T-helper 1 cell treated with Interleukin-12 subunit alpha and Interleukin-12 subunit beta and Interleukin-4 antibody, amounts not matched to agents 30 μg/mL and 1 μg/mL, for 36 hours (primary cell): ENCODE measurements at regions not wholly inside any gene's neighbourhood (a gene's known extent, or its start where the extent isn't known, plus 50 kb on each side); places are given as distances from the start of the nearest gene placed in this dataset.
"Not testable (repeated sequence)": the region's sequence is repeated elsewhere in the genome, so short reads cannot be mapped to it uniquely, and the experiment has no call there.

ENCODE experiments used
- H3K27ac Mint-ChIP-seq: one replicate; pipeline ENCODE4 v1.8.0; 2021; ENCODE audit warnings: mild to moderate bottlenecking, mixed read lengths
- H3K27me3 Mint-ChIP-seq: one replicate; pipeline ENCODE4 v1.8.0; 2021; ENCODE audit warnings: low read depth, mixed read lengths
- H3K36me3 Mint-ChIP-seq: one replicate; pipeline ENCODE4 v1.8.0; 2021; ENCODE audit warnings: low read depth, mixed read lengths
- H3K4me1 Mint-ChIP-seq: one replicate; pipeline ENCODE4 v1.8.0; 2021; ENCODE audit warnings: low read depth, mixed read lengths
- H3K4me3 Mint-ChIP-seq: one replicate; pipeline ENCODE4 v1.8.0; 2021; ENCODE audit warnings: mild to moderate bottlenecking, moderate library complexity, mixed read lengths
- H3K9me3 Mint-ChIP-seq: one replicate; pipeline ENCODE4 v1.8.0; 2021; ENCODE audit warnings: mixed read lengths

DNA sequence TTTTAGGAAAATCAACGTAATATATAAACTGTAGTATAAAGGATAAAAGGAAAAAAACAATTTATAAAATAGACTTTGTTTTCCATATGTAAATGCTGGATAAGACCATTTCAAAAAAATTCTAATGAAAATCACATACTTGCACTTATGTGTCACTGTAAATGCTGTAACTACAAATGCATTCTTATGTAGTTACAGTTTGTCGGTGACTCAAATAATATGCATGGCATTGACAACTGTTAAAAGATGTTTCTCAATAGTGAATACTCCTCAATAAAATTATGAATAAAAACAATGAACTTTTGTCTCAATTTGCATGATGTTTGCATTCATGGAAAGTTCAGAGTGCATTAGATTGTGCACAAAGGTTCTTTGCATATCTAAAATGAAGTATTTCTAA, 614.0 kb upstream of the CHRM3 start:
- H3K9me3 Mint-ChIP-seq: peaks cover 8% of the 10 kb centered on the region
- no peaks in the 10 kb centered on the region for H3K4me1 Mint-ChIP-seq
- no peaks in the 10 kb centered on the region for H3K36me3 Mint-ChIP-seq
- no peak overlapping the region for H3K27ac Mint-ChIP-seq
- no peaks in the 10 kb centered on the region for H3K27me3 Mint-ChIP-seq
- H3K4me3 Mint-ChIP-seq: no peak overlapping the region

DNA sequence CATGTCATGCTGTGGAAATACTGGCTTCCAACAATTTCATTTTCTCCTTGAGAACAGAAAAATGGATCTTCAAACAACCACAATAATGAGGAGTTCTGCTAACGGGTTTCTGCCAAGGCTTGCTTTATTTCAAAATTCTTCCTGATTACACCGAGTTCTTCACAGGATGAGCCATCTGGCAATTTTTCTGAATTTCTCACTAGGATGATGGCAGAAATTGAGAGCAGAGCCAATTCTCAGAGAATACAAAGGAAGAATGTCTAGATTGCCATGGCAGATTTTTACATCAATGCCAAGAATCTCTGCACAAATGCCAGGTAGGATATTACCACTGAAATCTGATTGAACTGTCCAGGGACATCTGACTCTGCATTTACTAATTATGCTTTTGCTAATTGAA, 619.0 kb upstream of the CHRM3 start:
- H3K4me1 Mint-ChIP-seq: no peaks in the 10 kb centered on the region
- H3K27me3 Mint-ChIP-seq: no peaks in the 10 kb centered on the region
- H3K36me3 Mint-ChIP-seq: no peaks in the 10 kb centered on the region
- no peak overlapping the region for H3K4me3 Mint-ChIP-seq
- H3K27ac Mint-ChIP-seq: no peak overlapping the region
- peaks cover 30% of the 10 kb centered on the region for H3K9me3 Mint-ChIP-seq

DNA sequence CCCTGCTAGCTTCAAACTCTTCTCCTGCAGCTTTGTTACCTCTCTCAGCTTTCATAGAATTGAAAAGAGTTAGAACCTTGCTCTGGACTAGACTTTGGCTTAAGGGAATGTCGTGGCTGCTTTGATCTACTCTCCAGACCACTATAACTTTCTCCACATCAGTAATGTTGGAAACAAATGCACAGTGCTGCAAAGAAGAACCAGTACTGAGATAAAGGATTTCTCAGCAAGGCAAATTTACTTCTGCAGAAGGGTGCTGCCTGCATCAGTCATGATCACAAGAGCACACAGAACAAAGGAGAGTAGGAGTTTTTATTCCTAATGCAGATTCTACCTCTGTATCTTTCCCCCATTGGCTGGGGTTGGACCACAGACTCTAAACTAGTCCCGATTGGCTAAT, 621.6 kb upstream of the CHRM3 start:
- no peaks in the 10 kb centered on the region for H3K36me3 Mint-ChIP-seq
- H3K4me1 Mint-ChIP-seq: no peaks in the 10 kb centered on the region
- peaks cover 33% of the 10 kb centered on the region for H3K9me3 Mint-ChIP-seq

DNA sequence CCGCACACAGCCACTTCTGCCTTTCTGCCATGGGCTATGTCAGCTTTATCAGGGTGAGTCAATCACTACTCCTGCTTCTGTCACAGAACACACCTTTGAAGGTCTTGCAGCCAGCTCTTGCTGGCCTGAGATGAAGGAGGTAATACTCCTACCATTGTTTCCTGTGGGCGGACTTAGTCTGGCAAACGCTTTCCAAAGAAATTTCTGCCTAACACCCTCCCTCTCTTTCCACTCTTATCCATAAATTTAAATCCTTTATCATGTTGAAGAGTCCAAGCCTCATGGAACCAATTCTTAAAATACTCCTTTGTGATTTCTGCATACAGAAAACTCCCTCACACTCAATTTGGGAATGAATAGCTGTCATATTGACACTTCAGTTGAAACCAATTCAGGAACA, 633.1 kb upstream of the CHRM3 start:
- no peak overlapping the region for H3K4me3 Mint-ChIP-seq
- H3K27ac Mint-ChIP-seq: no peak overlapping the region
- no peaks in the 10 kb centered on the region for H3K4me1 Mint-ChIP-seq
- H3K9me3 Mint-ChIP-seq: peaks cover 28% of the 10 kb centered on the region
- no peaks in the 10 kb centered on the region for H3K27me3 Mint-ChIP-seq
- H3K36me3 Mint-ChIP-seq: no peaks in the 10 kb centered on the region

More for the DNA sequence above, 621.6 kb upstream of the CHRM3 start:
- Mint-ChIP-seq H3K4me3 (no peak overlapping the region), H3K27ac (no peak overlapping the region), H3K27me3 (no peaks in the 10 kb centered on the region)

DNA sequence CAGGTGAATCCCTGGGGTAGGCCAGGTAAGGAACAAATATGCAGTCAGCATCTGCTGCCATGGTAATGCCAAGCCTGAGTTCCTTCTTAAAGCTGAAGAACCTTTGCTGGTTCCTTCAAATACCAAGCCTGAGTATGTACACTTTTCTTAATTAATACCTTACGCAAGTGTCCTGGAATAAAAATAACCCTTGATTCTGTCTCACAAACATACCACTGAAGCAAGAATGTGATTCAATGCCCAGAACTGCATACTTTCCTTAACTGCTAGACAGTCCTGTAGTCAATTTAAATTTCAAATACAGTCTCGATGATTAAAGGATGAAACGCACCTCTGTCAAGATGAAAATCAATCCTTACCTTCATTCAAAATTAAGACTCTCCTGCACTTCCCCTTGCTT, 634.0 kb upstream of the CHRM3 start:
- Mint-ChIP-seq H3K36me3 (no peaks in the 10 kb centered on the region), H3K4me1 (no peaks in the 10 kb centered on the region), H3K27ac (no peak overlapping the region), H3K9me3 (peaks cover 22% of the 10 kb centered on the region), H3K4me3 (no peak overlapping the region), H3K27me3 (no peaks in the 10 kb centered on the region)

DNA sequence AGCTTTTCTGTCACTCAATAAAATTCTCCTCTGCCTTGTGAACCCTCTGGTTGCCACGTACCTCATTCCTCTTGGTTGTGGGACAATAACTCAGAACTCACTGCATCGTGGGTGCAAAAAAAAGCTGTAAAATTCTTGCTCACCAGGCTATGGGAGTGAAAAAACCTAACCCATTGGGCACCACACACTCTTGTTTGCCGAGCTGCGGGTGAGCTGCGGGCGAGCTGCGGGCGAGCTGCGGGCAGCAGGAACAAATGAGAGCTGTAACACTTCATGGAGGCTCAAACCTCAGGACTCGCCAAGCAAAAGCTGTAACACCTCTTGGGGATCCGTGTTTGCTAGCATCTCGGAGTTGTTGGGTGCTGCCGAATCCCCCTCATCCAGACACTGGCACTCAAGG, 641.3 kb upstream of the CHRM3 start:
- no peak overlapping the region for H3K4me3 Mint-ChIP-seq

DNA sequence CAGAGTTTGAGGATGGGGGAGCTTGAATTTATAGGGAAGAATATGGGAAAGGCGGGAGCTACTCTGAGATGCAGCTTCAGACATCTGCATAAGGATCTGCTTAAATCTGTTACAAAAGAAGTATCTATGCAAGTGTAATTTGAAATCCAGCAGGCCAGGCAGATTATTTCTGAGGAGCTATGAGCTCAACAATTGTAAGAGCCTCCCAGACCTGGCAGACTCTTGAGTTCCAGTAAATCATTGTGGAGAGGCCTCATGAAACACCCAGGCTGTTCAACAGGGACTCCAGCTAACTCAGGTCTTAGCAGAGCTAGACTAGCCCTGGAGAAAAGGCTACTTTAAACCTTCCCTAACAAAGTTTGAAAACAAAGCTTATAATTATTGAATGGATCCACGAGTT, 647.5 kb upstream of the CHRM3 start:
- H3K36me3 Mint-ChIP-seq: no peaks in the 10 kb centered on the region
- H3K4me1 Mint-ChIP-seq: no peaks in the 10 kb centered on the region
- peaks cover 7% of the 10 kb centered on the region for H3K9me3 Mint-ChIP-seq
- no peaks in the 10 kb centered on the region for H3K27me3 Mint-ChIP-seq
- H3K4me3 Mint-ChIP-seq: no peak overlapping the region
- H3K27ac Mint-ChIP-seq: no peak overlapping the region

More for the DNA sequence above, 641.3 kb upstream of the CHRM3 start:
- Mint-ChIP-seq H3K36me3 (no peaks in the 10 kb centered on the region), H3K27ac (no peak overlapping the region), H3K27me3 (no peaks in the 10 kb centered on the region), H3K4me1 (no peaks in the 10 kb centered on the region), H3K9me3 (peaks cover 8% of the 10 kb centered on the region)

DNA sequence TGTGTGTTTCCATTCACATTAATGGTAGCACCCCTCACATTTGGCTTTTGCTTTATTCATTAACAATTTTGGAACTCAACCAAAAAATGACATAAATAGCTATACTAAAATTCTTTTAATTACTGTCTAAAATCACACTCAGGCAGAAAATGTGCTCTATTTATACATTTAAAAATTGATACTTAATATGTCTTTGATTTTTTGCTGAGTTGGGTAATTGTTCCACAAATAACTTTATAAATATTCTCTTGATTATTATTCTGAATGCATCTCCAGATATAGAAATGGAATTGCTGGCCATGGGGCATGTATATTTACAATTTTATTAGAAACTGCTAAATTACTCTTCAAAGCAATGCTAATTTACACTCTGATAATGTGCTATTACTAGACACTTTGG, 658.7 kb upstream of the CHRM3 start:
- H3K9me3 Mint-ChIP-seq: no peaks in the 10 kb centered on the region
- no peaks in the 10 kb centered on the region for H3K27me3 Mint-ChIP-seq
- no peaks in the 10 kb centered on the region for H3K4me1 Mint-ChIP-seq

DNA sequence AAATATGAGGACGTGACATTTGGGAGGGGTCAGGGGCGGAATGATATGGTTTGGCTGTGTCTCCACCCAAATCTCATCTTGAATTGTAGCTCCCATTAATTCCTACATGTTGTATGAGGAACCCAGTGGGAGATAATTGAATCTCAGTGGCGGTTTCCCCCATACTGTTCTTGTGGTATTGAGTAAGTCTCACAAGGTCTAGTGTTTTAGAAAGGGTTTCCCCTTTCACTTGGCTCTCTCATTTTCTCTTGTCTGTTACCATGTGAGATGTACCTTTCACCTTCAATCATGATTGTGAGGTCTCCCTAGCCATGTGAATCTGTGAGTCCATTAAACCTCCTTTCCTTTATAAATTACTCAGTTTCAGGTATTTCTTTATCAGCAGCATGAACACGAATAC, 663.6 kb upstream of the CHRM3 start:
- H3K36me3 Mint-ChIP-seq: no peaks in the 10 kb centered on the region
- no peak overlapping the region for H3K4me3 Mint-ChIP-seq
- H3K27ac Mint-ChIP-seq: no peak overlapping the region
- no peaks in the 10 kb centered on the region for H3K4me1 Mint-ChIP-seq
- H3K27me3 Mint-ChIP-seq: no peaks in the 10 kb centered on the region
- no peaks in the 10 kb centered on the region for H3K9me3 Mint-ChIP-seq

More for the DNA sequence above, 658.7 kb upstream of the CHRM3 start:
- Mint-ChIP-seq H3K27ac (no peak overlapping the region), H3K36me3 (no peaks in the 10 kb centered on the region), H3K4me3 (no peak overlapping the region)

DNA sequence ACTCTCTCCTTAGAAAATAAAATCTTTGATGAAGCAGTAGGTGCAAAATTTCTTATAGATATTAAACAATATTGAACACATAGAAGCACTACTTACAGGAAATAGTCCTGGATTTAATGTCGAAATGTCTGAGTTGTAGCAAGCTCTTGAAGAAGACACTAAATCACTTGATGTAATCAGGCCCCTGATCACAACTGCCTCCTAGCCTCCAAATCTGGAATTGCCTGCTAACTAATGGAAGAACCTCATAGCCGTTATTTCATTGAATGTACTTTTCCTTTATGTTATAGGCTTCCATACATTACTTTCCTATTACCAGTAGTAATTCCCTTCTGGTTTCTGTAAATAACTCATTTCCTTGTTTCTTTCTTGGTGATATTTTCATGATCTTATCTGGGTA, 675.7 kb upstream of the CHRM3 start:
- Mint-ChIP-seq H3K4me3 (no peak overlapping the region), H3K9me3 (peaks cover 4% of the 10 kb centered on the region), H3K27ac (no peak overlapping the region), H3K4me1 (no peaks in the 10 kb centered on the region), H3K27me3 (no peaks in the 10 kb centered on the region), H3K36me3 (no peaks in the 10 kb centered on the region)

DNA sequence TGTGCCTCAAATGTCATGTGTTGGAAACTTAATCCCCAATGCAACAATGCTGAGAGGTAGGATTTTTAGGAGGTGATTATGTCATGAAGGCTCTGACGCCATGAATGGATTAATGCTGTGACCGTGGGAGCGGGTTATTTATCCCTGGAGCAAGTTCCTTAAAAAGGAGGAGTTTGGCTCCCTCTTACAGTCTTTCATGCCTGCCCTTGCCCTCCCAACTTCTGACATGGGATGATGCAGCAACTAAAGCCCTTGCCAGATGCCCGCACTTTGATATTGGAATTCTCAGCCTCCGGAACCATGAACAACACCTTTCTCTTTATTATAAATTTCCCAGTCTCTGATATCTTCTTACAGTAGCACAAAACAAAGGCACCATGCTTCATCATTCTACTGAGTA, 685.3 kb upstream of the CHRM3 start:
- peaks cover 12% of the 10 kb centered on the region for H3K9me3 Mint-ChIP-seq
- H3K4me1 Mint-ChIP-seq: no peaks in the 10 kb centered on the region
- no peaks in the 10 kb centered on the region for H3K36me3 Mint-ChIP-seq
- H3K27ac Mint-ChIP-seq: no peak overlapping the region
- H3K27me3 Mint-ChIP-seq: no peaks in the 10 kb centered on the region
- no peak overlapping the region for H3K4me3 Mint-ChIP-seq

DNA sequence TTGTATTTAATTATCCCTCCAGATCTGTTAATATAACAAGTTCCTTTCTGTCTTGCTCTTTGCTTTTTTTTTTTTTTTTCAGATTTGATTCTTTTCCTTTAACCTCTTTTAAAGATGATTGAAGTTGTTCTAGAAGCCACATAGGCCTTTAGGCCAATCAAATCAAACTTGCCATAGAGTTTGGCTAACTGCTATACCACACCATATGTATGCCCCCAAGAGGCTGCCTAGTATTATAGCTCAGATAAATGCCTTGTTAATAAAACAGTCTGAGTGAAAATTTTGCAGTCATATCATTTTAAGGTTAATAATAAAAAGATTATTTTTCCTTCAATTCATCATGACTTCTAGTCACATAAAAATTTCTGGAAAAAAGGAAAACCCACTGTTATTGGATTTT, 696.0 kb upstream of the CHRM3 start:
- Mint-ChIP-seq H3K4me3 (no peak overlapping the region), H3K27ac (no peak overlapping the region), H3K4me1 (no peaks in the 10 kb centered on the region), H3K27me3 (no peaks in the 10 kb centered on the region), H3K36me3 (no peaks in the 10 kb centered on the region), H3K9me3 (peaks cover 26% of the 10 kb centered on the region)

DNA sequence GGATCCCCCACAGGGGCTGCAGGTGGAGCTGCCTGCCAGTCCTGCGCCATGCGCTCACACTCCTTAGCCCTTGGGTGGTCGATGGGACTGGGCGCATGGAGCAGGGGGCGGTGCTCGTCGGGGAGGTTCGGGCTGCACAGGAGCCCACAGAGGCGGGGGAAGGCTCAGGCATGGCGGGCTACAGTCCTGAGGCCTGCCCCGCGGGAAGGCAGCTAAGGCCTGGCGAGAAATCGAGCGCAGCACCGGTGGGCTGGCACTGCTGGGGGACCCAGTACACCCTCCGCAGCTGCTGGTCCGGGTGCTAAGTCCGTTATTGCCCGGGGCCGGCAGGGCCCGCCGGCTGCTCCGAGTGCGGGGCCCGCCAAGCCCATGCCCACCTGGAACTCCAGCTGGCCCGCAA, 701.8 kb upstream of the CHRM3 start:
- peaks cover 30% of the 10 kb centered on the region for H3K9me3 Mint-ChIP-seq
- not testable (repeated sequence) for H3K4me3 Mint-ChIP-seq, H3K36me3 Mint-ChIP-seq, H3K4me1 Mint-ChIP-seq, H3K27me3 Mint-ChIP-seq, H3K27ac Mint-ChIP-seq

DNA sequence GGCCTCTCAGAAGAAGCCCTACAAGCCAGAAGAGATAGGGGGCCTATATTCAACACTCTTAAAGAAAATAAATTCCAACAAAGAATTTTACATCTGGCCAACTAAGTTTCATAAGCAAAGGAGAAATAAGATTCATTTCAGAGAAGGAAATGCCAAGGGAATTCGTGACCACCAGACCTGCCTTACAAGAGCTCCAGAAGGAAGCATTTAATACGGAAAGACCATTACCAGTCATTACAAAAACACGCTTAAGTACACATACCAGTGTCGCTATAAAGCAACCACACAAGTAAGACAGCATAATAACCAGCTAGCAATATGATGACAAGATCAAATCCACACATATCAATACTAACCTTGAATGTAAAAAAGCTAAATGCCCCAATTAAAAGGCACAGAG, 704.9 kb upstream of the CHRM3 start:
- Mint-ChIP-seq H3K36me3 (no peaks in the 10 kb centered on the region), H3K4me3 (no peak overlapping the region), H3K27me3 (no peaks in the 10 kb centered on the region), H3K4me1 (no peaks in the 10 kb centered on the region), H3K9me3 (peaks cover 25% of the 10 kb centered on the region), H3K27ac (no peak overlapping the region)

DNA sequence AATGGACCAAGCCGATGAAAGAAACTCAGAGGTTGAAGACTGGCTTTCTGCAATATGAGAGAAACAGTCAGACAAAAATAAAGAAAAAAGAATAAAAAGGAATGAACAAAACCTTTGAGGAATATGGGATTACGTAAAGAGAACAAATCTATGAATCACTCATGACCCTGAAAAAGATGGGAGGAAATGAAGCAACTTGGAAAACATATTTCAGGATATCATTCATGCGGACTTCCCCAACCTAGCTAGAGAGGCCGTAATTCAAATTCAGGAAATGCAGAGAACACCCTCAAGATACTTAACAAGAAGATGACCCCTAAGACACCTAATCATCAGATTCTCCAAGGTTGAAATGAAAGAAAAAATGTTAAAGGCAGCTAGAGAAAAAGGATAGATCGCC, 705.3 kb upstream of the CHRM3 start:
- H3K4me3 Mint-ChIP-seq: no peak overlapping the region
- no peaks in the 10 kb centered on the region for H3K27me3 Mint-ChIP-seq
- H3K9me3 Mint-ChIP-seq: peaks cover 24% of the 10 kb centered on the region
- no peak overlapping the region for H3K27ac Mint-ChIP-seq
- H3K4me1 Mint-ChIP-seq: no peaks in the 10 kb centered on the region
- H3K36me3 Mint-ChIP-seq: no peaks in the 10 kb centered on the region

DNA sequence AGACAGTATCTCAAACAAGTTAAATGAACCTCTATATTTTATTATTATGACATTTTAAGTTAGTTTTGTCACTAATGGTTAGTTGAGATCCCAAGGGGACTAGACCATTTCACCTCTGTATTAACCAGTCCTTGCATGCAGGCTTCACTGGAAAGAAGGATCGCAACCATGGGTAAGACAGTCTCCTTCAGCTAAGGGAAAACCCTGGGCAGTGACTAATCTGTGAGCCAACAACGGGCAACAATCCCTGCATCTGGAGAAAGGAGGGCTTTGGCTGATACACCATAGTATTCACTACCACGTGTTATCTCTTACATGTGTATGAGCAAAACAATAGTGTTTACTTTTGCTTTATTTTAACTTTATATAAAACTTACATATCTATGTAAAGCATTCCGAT, 708.8 kb upstream of the CHRM3 start:
- Mint-ChIP-seq H3K4me1 (no peaks in the 10 kb centered on the region), H3K9me3 (peaks cover 4% of the 10 kb centered on the region), H3K36me3 (no peaks in the 10 kb centered on the region), H3K27me3 (no peaks in the 10 kb centered on the region), H3K4me3 (no peak overlapping the region), H3K27ac (no peak overlapping the region)
